ENCODE measurements at regions not wholly inside any gene's neighbourhood (a gene's known extent, or its start where the extent isn't known, plus 50 kb on each side); places are given as distances from the start of the nearest gene placed in this dataset.

- Histone ChIP-seq H3K4me1 (no peaks in the 10 kb centered on the region), H3K36me3 (no peaks in the 10 kb centered on the region), H3K9me3 (no peaks in the 10 kb centered on the region), H3K27me3 (no peaks in the 10 kb centered on the region), H3K27ac (no peak overlapping the region), H3K4me3 (no peak overlapping the region)
- 78 to 87% methylated on average over 39 of the region's 39 CpGs for WGBS, 2 donors
- no peak for TF ChIP-seq CTCF (IDR thresholded peaks at IDR 0.05)
- no peak for TF ChIP-seq POLR2A (IDR thresholded peaks at IDR 0.05)
- no peak for TF ChIP-seq POLR2AphosphoS5 (IDR thresholded peaks at IDR 0.05)
- TF ChIP-seq EP300 (IDR thresholded peaks at IDR 0.05): no peak
- DNase-seq: no peak
- intact Hi-C loops (cut with DNase I): no loop called here
Observed at GRCh38 chrY:26408671-26409328, 786.9 kb downstream of the CDY1 start.

- no peaks in the 10 kb centered on the region for H3K9me3 ChIP-seq
- 80 to 90% methylated on average over 27 of the region's 27 CpGs for WGBS, 2 donors
- DNase-seq: no peak
- H3K4me1 ChIP-seq: no peaks in the 10 kb centered on the region
- no peak overlapping the region for H3K27ac ChIP-seq
- no peaks in the 10 kb centered on the region for H3K36me3 ChIP-seq
- intact Hi-C loops (cut with DNase I): no loop called here
- H3K4me3 ChIP-seq: no peak overlapping the region
- TF ChIP-seq EP300 (IDR thresholded peaks at IDR 0.05) (no peak), POLR2A (IDR thresholded peaks at IDR 0.05) (no peak), CTCF (IDR thresholded peaks at IDR 0.05) (no peak), POLR2AphosphoS5 (IDR thresholded peaks at IDR 0.05) (no peak)
- H3K27me3 ChIP-seq: no peaks in the 10 kb centered on the region
Observed at GRCh38 chrY:26409329-26409712, 787.4 kb downstream of the CDY1 start.

Small RNA genes lying in the stretch of these regions (small RNA-seq; reads per million reads assigned to genes)
- gene AC024067.1: 0 reads per million in 3 donors
- gene RF00156: 0 reads per million in 3 donors
- gene RNU6-1314P: 0 reads per million in 3 donors

All from sigmoid colon (tissue), 6 donors.